MM.1S (cell line): ENCODE measurements at regions not wholly inside any gene's neighbourhood (a gene's known extent, or its start where the extent isn't known, plus 50 kb on each side); places are given as distances from the start of the nearest gene placed in this dataset.

Experiments used
- DNase-seq: peaks from one replicate; pipeline ENCODE4 v3.0.0-alpha.2; 2015
- H2AFZ ChIP-seq: fragments of 300-600 bp; sonication (generic); 2 replicates; pipeline ENCODE4 v1.6.0; 2016; ENCODE audit warnings: antibody characterized with exemption, low read length
- H3F3A ChIP-seq: fragments of 300-600 bp; sonication (generic); 2 replicates; pipeline ENCODE4 v1.6.1; 2016; ENCODE audit warnings: mild to moderate bottlenecking, antibody characterized with exemption, low read length, moderate library complexity, mixed read lengths; ENCODE audit not compliant: insufficient read depth
- H3K27ac ChIP-seq: fragments of 300-600 bp; sonication (generic); 2 replicates; pipeline ENCODE4 v1.5.1; 2016; ENCODE audit warnings: mild to moderate bottlenecking, low read length
- H3K27me3 ChIP-seq: fragments of 300-600 bp; sonication (generic); replicated peaks from 2 replicates; pipeline ENCODE4 v1.6.0; 2016; ENCODE audit warnings: low read length; ENCODE audit not compliant: insufficient read depth
- H3K36me3 ChIP-seq: fragments of 300-600 bp; sonication (generic); replicated peaks from 2 replicates; pipeline ENCODE4 v1.6.1; 2016; ENCODE audit warnings: mild to moderate bottlenecking, low read length, mixed read lengths; ENCODE audit not compliant: insufficient read depth
- H3K4me1 ChIP-seq: fragments of 300-600 bp; sonication (generic); 2 replicates; pipeline ENCODE4 v1.6.1; 2016; ENCODE audit warnings: low read length, mixed read lengths
- H3K4me2 ChIP-seq: fragments of 300-600 bp; sonication (generic); 2 replicates; pipeline ENCODE4 v1.6.0; 2016; ENCODE audit warnings: low read depth, low read length
- H3K4me3 ChIP-seq: fragments of 300-600 bp; sonication (generic); 2 replicates; pipeline ENCODE4 v1.5.1; 2016; ENCODE audit warnings: low read length, mixed read lengths
- H3K79me2 ChIP-seq: fragments of 300-600 bp; sonication (generic); 2 replicates; pipeline ENCODE4 v1.6.1; 2016; ENCODE audit warnings: mixed run types, low read length, mixed read lengths
- H3K9ac ChIP-seq: fragments of 300-600 bp; sonication (generic); 2 replicates; pipeline ENCODE4 v1.6.1; 2016; ENCODE audit warnings: low read length, mixed read lengths
- H3K9me2 ChIP-seq: fragments of 300-600 bp; sonication (generic); replicated peaks from 2 replicates; pipeline ENCODE4 v1.6.1; 2016; ENCODE audit warnings: mild to moderate bottlenecking, low read length, mixed read lengths; ENCODE audit not compliant: insufficient read depth
- H3K9me3 ChIP-seq: fragments of 300-600 bp; sonication (generic); replicated peaks from 2 replicates; pipeline ENCODE4 v1.6.1; 2016; ENCODE audit warnings: mild to moderate bottlenecking, low read length, mixed read lengths; ENCODE audit not compliant: insufficient read depth
- H4K20me1 ChIP-seq: fragments of 300-600 bp; sonication (generic); 2 replicates; pipeline ENCODE4 v1.6.1; 2016; ENCODE audit warnings: mild to moderate bottlenecking, low read length, moderate library complexity, mixed read lengths; ENCODE audit not compliant: insufficient read depth
- CTCF ChIP-seq: fragments of 300-600 bp; sonication (generic); IDR thresholded peaks from 2 replicates; pipeline ENCODE4 v1.5.1; 2016; ENCODE audit warnings: antibody characterized with exemption, low read length, mixed read lengths
- EZH2 ChIP-seq: fragments of 300-600 bp; sonication (generic); optimal IDR thresholded peaks from 2 replicates; pipeline ENCODE3; 2017; ENCODE audit warnings: low read depth, mild to moderate bottlenecking, antibody characterized with exemption, low read length, mixed read lengths
- EZH2phosphoT487 ChIP-seq: fragments of 300-600 bp; sonication (generic); IDR thresholded peaks from 2 replicates; pipeline ENCODE4 v1.6.1; 2018; ENCODE audit warnings: antibody characterized with exemption, low read length

GRCh38 chr5:2876183-2876582 lies 124.7 kb upstream of the IRX2 start:
- DNase-seq: no peak
- Histone ChIP-seq H3K4me3 (no peak overlapping the region), H3K27ac (no peak overlapping the region), H3K36me3 (no peaks in the 10 kb centered on the region), H3K9me3 (no peaks in the 10 kb centered on the region), H4K20me1 (no peaks in the 10 kb centered on the region), H3F3A (no peaks in the 10 kb centered on the region), H3K27me3 (no peaks in the 10 kb centered on the region), H2AFZ (no peak overlapping the region), H3K79me2 (no peaks in the 10 kb centered on the region), H3K9me2 (no peaks in the 10 kb centered on the region), H3K4me1 (no peaks in the 10 kb centered on the region), H3K4me2 (no peak overlapping the region), H3K9ac (no peak overlapping the region)
- TF ChIP-seq CTCF: no peak
- TF ChIP-seq EZH2: no peak
- TF ChIP-seq EZH2phosphoT487: no peak

GRCh38 chr5:2874099-2874498 lies 122.6 kb upstream of the IRX2 start:
- no peak for TF ChIP-seq CTCF
- TF ChIP-seq EZH2: no peak
- no peaks in the 10 kb centered on the region for H3K9me3 ChIP-seq

GRCh38 chr5:2872676-2873075 lies 121.2 kb upstream of the IRX2 start:
- DNase-seq: no peak
- Histone ChIP-seq H3K9ac (no peak overlapping the region), H3F3A (no peaks in the 10 kb centered on the region), H3K79me2 (no peaks in the 10 kb centered on the region), H3K4me3 (no peak overlapping the region), H3K4me2 (no peak overlapping the region), H3K36me3 (no peaks in the 10 kb centered on the region), H2AFZ (no peak overlapping the region), H3K9me2 (no peaks in the 10 kb centered on the region), H3K27ac (no peak overlapping the region), H3K4me1 (no peaks in the 10 kb centered on the region), H3K27me3 (no peaks in the 10 kb centered on the region), H3K9me3 (no peaks in the 10 kb centered on the region), H4K20me1 (no peaks in the 10 kb centered on the region)
- no peak for TF ChIP-seq CTCF
- TF ChIP-seq EZH2phosphoT487: no peak
- TF ChIP-seq EZH2: no peak

More at GRCh38 chr5:2874099-2874498, 122.6 kb upstream of the IRX2 start:
- no peaks in the 10 kb centered on the region for H3K79me2 ChIP-seq
- H3K27ac ChIP-seq: no peak overlapping the region
- no peak for DNase-seq
- H3K4me3 ChIP-seq: no peak overlapping the region
- H4K20me1 ChIP-seq: no peaks in the 10 kb centered on the region
- no peaks in the 10 kb centered on the region for H3K27me3 ChIP-seq
- no peaks in the 10 kb centered on the region for H3K36me3 ChIP-seq
- no peak overlapping the region for H2AFZ ChIP-seq
- no peaks in the 10 kb centered on the region for H3F3A ChIP-seq
- H3K4me1 ChIP-seq: no peaks in the 10 kb centered on the region
- no peak overlapping the region for H3K9ac ChIP-seq
- H3K9me2 ChIP-seq: no peaks in the 10 kb centered on the region
- H3K4me2 ChIP-seq: no peak overlapping the region

- no peaks in the 10 kb centered on the region for H4K20me1 ChIP-seq
- no peak for TF ChIP-seq CTCF
- TF ChIP-seq EZH2phosphoT487: no peak
- TF ChIP-seq EZH2: no peak
- H3K4me1 ChIP-seq: no peaks in the 10 kb centered on the region
- H3K79me2 ChIP-seq: no peaks in the 10 kb centered on the region
- no peaks in the 10 kb centered on the region for H3K27me3 ChIP-seq
- H3K9ac ChIP-seq: no peak overlapping the region
- no peak overlapping the region for H3K4me2 ChIP-seq
- no peaks in the 10 kb centered on the region for H3K9me2 ChIP-seq
- no peaks in the 10 kb centered on the region for H3K9me3 ChIP-seq
- no peaks in the 10 kb centered on the region for H3F3A ChIP-seq
- H2AFZ ChIP-seq: no peak overlapping the region
- H3K36me3 ChIP-seq: no peaks in the 10 kb centered on the region
- H3K4me3 ChIP-seq: no peak overlapping the region
- no peak overlapping the region for H3K27ac ChIP-seq
- DNase-seq: no peak
Measured at GRCh38 chr5:2871282-2871681, 119.8 kb upstream of the IRX2 start.
